Hepatocyte (in vitro differentiated cells): ENCODE measurements at regions not wholly inside any gene's neighbourhood (a gene's known extent, or its start where the extent isn't known, plus 50 kb on each side); places are given as distances from the start of the nearest gene placed in this dataset.

Experiments used
- DNase-seq: peaks from one replicate; pipeline ENCODE4 v3.0.0-alpha.2; 2016; ENCODE audit warnings: low spot score
- H2AFZ ChIP-seq: fragments of 200-600 bp; sonication (generic); 2 replicates; pipeline ENCODE4 v1.6.0; 2016; ENCODE audit warnings: antibody characterized with exemption, mild to moderate bottlenecking
- H3K27ac ChIP-seq: fragments of 200-600 bp; sonication (generic); 2 replicates; pipeline ENCODE4 v1.5.1; 2016; ENCODE audit warnings: mild to moderate bottlenecking
- H3K27me3 ChIP-seq: fragments of 200-600 bp; sonication (generic); 2 replicates; pipeline ENCODE4 v1.6.1; 2016
- H3K36me3 ChIP-seq: fragments of 200-600 bp; sonication (generic); replicated peaks from 2 replicates; pipeline ENCODE4 v1.5.1; 2016; ENCODE audit warnings: low read depth; ENCODE audit not compliant: insufficient read depth
- H3K4me1 ChIP-seq: fragments of 200-600 bp; sonication (generic); 2 replicates; pipeline ENCODE4 v1.5.1; 2016; ENCODE audit warnings: mild to moderate bottlenecking, moderate library complexity; ENCODE audit not compliant: insufficient read depth
- H3K4me2 ChIP-seq: fragments of 200-600 bp; sonication (generic); 2 replicates; pipeline ENCODE4 v1.6.0; 2016
- H3K4me3 ChIP-seq: fragments of 200-600 bp; sonication (generic); 2 replicates; pipeline ENCODE4 v1.5.1; 2016; ENCODE audit warnings: mild to moderate bottlenecking
- H3K79me2 ChIP-seq: fragments of 200-600 bp; sonication (generic); 2 replicates; pipeline ENCODE4 v1.6.0; 2017; ENCODE audit warnings: mild to moderate bottlenecking
- H3K9me2 ChIP-seq: fragments of 200-600 bp; sonication (generic); replicated peaks from 2 replicates; pipeline ENCODE4 v1.6.0; 2017; ENCODE audit warnings: mild to moderate bottlenecking; ENCODE audit not compliant: insufficient read depth
- H3K9me3 ChIP-seq: fragments of 200-600 bp; sonication (generic); 2 replicates; pipeline ENCODE4 v1.5.1; 2016; ENCODE audit warnings: low read depth, mild to moderate bottlenecking
- H4K20me1 ChIP-seq: fragments of 200-600 bp; sonication (generic); 2 replicates; pipeline ENCODE4 v1.6.0; 2016; ENCODE audit warnings: mild to moderate bottlenecking; ENCODE audit not compliant: insufficient read depth, poor library complexity, severe bottlenecking
- CTCF ChIP-seq: fragments of 200-600 bp; sonication (generic); IDR thresholded peaks from 2 replicates; pipeline ENCODE4 v1.5.1; 2016; ENCODE audit warnings: antibody characterized with exemption, mild to moderate bottlenecking; ENCODE audit not compliant: poor library complexity
- EZH2 ChIP-seq: fragments of 200-600 bp; sonication (generic); IDR thresholded peaks from 2 replicates; pipeline ENCODE4 v1.6.1; 2016; ENCODE audit warnings: antibody characterized with exemption, mild to moderate bottlenecking, borderline replicate concordance
- EZH2phosphoT487 ChIP-seq: fragments of 200-600 bp; sonication (generic); IDR thresholded peaks from one replicate; pipeline ENCODE4 v1.6.1; 2018; ENCODE audit warnings: antibody characterized with exemption, mild to moderate bottlenecking, low read depth, moderate library complexity; ENCODE audit not compliant: unreplicated experiment, severe bottlenecking
- WGBS: methylation state at CpG from one replicate; pipeline ENCODE4 v1.1.6; 2016; ENCODE audit warnings: low lambda C conversion rate; ENCODE audit errors: missing lambda C conversion rate; 5-methylcytosine and 5-hydroxymethylcytosine counted together

DNA sequence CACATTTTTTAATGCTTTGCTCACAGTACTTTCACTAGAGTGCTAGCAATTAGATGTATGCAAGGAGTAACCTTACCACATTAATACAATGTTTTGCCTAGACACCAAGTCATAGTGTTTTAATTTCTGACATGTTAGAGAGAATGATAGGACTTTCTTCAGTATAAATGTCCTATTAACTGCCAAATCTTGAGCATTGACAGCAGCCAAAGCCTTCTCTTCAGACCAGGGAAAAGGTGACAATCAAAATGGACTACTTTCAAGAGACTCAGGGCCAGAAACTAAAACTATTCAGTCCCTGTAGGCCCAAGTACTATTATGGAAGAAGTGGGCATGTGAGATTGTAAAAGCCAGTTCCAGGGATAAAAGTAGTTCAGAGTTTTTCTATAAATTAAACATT lies 201.4 kb upstream of the PCDH15 start:
- no peaks in the 10 kb centered on the region for H4K20me1 ChIP-seq
- H3K9me2 ChIP-seq = no peaks in the 10 kb centered on the region
- no peaks in the 10 kb centered on the region for H3K4me1 ChIP-seq
- TF ChIP-seq EZH2phosphoT487 (no peak), CTCF (no peak), EZH2 (no peak)
- H3K4me2 ChIP-seq = no peak overlapping the region
- no peak overlapping the region for H3K4me3 ChIP-seq
- no peaks in the 10 kb centered on the region for H3K27me3 ChIP-seq
- H3K27ac ChIP-seq = no peak overlapping the region
- H3K36me3 ChIP-seq = no peaks in the 10 kb centered on the region
- DNase-seq = no peak
- no peaks in the 10 kb centered on the region for H3K9me3 ChIP-seq
- H2AFZ ChIP-seq = no peak overlapping the region
- no peaks in the 10 kb centered on the region for H3K79me2 ChIP-seq

- H2AFZ ChIP-seq = no peak overlapping the region
- DNase-seq = no peak
- no peak overlapping the region for H3K4me3 ChIP-seq
- H3K4me2 ChIP-seq = no peak overlapping the region
- 79% methylated on average over 1 of the region's 1 CpG for WGBS
- H3K36me3 ChIP-seq = no peaks in the 10 kb centered on the region
- H3K27me3 ChIP-seq = no peaks in the 10 kb centered on the region
- no peaks in the 10 kb centered on the region for H3K9me2 ChIP-seq
- no peaks in the 10 kb centered on the region for H3K9me3 ChIP-seq
- TF ChIP-seq EZH2 = no peak
- TF ChIP-seq EZH2phosphoT487 = no peak
- no peak for TF ChIP-seq CTCF
- H3K4me1 ChIP-seq = no peaks in the 10 kb centered on the region
- no peaks in the 10 kb centered on the region for H3K79me2 ChIP-seq
- H3K27ac ChIP-seq = no peak overlapping the region
- no peaks in the 10 kb centered on the region for H4K20me1 ChIP-seq
Observed at GRCh38 chr10:55001422-55001821, 200.4 kb upstream of the PCDH15 start.

DNA sequence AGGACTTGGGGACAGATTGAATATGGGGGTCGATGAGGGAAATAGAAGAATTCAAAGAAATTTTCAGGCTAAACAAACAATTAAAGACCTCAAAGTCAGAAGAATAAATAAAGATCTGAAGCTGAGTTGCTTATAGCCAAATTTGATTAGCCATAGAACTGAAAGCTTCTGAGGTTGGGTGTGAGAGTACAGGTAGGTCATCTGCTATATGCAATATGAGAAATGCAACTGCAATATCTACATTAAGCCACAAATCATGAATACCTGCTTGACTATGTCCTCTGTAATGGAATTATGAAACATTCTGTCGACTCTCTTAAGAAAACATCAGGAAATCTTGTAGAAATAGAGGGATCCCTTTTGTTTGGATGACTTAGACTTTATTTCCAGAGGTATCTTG lies 192.1 kb upstream of the PCDH15 start:
- H2AFZ ChIP-seq = no peak overlapping the region
- 95% methylated on average over 2 of the region's 2 CpGs for WGBS
- no peaks in the 10 kb centered on the region for H3K79me2 ChIP-seq
- H3K4me1 ChIP-seq = no peaks in the 10 kb centered on the region
- H4K20me1 ChIP-seq = no peaks in the 10 kb centered on the region
- no peaks in the 10 kb centered on the region for H3K36me3 ChIP-seq
- H3K4me3 ChIP-seq = no peak overlapping the region
- no peaks in the 10 kb centered on the region for H3K27me3 ChIP-seq
- TF ChIP-seq CTCF (no peak), EZH2 (no peak), EZH2phosphoT487 (no peak)
- no peak overlapping the region for H3K4me2 ChIP-seq
- H3K27ac ChIP-seq = no peak overlapping the region
- DNase-seq = no peak
- H3K9me3 ChIP-seq = no peaks in the 10 kb centered on the region
- no peaks in the 10 kb centered on the region for H3K9me2 ChIP-seq

DNA sequence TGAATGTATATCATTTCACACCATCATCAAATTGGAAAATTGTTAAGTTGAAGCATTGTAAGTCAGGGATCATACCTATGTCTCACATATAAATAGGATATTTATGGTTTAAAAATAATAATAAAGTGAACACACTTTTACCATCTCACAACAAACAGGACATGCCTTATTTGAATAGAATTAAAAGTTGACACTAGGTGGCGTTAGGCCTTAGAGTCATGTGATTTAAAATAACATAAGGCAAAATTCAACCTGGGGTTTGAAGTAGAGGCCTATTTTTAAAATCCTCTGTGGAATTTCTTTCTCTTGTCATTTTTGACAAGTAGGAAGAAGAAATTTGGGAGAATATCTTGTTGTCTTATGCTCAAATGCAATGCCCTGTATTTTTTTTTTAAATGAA lies 184.7 kb upstream of the PCDH15 start:
- H3K4me3 ChIP-seq = no peak overlapping the region
- no peaks in the 10 kb centered on the region for H3K27me3 ChIP-seq
- H3K9me3 ChIP-seq = no peaks in the 10 kb centered on the region
- no peak overlapping the region for H3K4me2 ChIP-seq
- no peaks in the 10 kb centered on the region for H3K79me2 ChIP-seq
- TF ChIP-seq EZH2phosphoT487 (no peak), EZH2 (no peak), CTCF (peak; percentile 53)
- no peaks in the 10 kb centered on the region for H3K4me1 ChIP-seq
- WGBS = 10% methylated on average over 1 of the region's 1 CpG
- peak; percentile 43 for DNase-seq
- no peaks in the 10 kb centered on the region for H3K36me3 ChIP-seq
- H4K20me1 ChIP-seq = no peaks in the 10 kb centered on the region
- H3K27ac ChIP-seq = no peak overlapping the region
- H3K9me2 ChIP-seq = no peaks in the 10 kb centered on the region
- no peak overlapping the region for H2AFZ ChIP-seq
